ENCODE measurements at regions not wholly inside any gene's neighbourhood (a gene's known extent, or its start where the extent isn't known, plus 50 kb on each side); places are given as distances from the start of the nearest gene placed in this dataset.
"Not testable (repeated sequence)": the region's sequence is repeated elsewhere in the genome, so short reads cannot be mapped to it uniquely, and the experiment has no call there.

DNA sequence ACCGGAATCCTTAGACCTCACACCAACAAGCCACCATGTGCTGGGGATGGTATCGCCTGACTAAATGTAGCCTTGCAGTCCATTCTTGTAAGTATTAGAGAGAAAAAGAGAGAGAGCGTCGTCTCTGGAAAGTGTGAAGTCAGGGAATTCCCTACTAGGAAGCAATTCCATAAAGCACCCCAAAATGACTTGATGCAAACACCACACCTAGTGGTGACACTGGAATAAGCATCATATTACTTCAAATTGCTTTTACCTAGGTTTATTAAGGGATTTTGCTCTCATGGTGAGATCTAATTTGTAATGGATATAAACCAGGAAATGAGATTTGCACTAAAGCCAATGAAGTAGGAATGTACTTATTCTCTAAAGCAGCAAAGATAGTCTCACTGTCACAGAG lies 111.4 kb upstream of the METTL9 start:
- H3K4me1 Mint-ChIP-seq (ENCODE audit: low read depth); H3K4me3 Mint-ChIP-seq; H3K36me3 Mint-ChIP-seq; H3K9me3 Mint-ChIP-seq (ENCODE audit: low read depth); H3K27ac Mint-ChIP-seq; H3K27me3 Mint-ChIP-seq: not testable (repeated sequence)

DNA sequence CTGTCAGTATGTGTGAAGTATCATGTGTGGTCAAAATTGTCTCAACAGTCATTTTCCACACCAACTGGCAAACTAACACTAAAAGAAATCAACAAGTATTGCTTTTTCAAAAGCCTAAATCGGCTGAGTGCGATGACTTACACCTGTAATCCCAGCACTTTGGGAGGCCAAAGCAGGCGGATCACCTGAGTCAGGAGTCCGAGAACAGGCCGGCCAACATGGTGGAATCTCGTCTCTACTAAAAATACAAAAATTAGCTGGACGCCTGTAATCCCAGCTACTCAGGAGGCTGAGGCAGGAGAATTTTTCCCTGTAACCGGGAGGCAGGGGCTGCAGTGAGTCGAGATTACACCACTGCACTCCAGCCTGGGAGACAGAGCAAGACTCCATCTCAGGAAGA lies 100.3 kb upstream of the METTL9 start:
- H3K4me1 Mint-ChIP-seq (ENCODE audit: low read depth); H3K9me3 Mint-ChIP-seq (ENCODE audit: low read depth); H3K4me3 Mint-ChIP-seq; H3K27ac Mint-ChIP-seq; H3K36me3 Mint-ChIP-seq; H3K27me3 Mint-ChIP-seq: not testable (repeated sequence)

DNA sequence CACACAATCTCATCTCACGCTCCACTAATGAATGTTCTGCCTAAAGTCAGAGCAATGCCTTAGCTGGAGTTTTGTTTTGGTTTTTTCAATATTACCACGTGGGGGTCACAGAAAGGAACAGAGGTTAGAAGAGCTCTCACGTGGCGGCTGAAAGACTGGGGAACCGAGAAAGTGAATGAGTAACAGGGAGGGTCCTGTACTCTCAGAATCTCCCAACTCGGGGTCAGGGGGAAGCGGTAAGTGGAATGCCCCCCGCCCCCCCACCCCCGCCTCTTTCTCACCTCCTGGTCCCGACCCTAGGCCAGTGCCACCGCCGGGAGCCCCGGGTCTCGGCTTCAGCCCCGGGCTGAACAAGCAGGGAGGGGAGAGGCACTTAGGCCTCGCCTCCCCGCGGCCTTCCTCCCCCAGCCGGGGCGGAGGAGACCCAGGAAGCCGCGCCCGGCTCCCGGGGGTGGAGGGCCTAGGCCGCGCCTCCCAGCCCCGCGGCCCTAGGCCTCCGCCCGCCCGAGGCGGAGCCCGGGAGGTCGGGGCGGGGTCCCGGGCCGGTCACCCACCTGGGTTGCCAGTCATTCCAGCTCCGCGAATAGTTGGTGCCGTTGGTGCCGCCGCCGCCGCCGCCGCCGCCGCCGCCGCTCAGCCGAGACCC lies 98.0 kb upstream of the METTL9 start:
- H3K4me1 Mint-ChIP-seq (ENCODE audit: low read depth) = peaks cover 12% of the 10 kb centered on the region
- H3K4me3 Mint-ChIP-seq = peak overlapping the region; percentile 87
- not testable (repeated sequence) for H3K36me3 Mint-ChIP-seq; H3K9me3 Mint-ChIP-seq (ENCODE audit: low read depth); H3K27me3 Mint-ChIP-seq
- peak overlapping the region; percentile 70 for H3K27ac Mint-ChIP-seq

DNA sequence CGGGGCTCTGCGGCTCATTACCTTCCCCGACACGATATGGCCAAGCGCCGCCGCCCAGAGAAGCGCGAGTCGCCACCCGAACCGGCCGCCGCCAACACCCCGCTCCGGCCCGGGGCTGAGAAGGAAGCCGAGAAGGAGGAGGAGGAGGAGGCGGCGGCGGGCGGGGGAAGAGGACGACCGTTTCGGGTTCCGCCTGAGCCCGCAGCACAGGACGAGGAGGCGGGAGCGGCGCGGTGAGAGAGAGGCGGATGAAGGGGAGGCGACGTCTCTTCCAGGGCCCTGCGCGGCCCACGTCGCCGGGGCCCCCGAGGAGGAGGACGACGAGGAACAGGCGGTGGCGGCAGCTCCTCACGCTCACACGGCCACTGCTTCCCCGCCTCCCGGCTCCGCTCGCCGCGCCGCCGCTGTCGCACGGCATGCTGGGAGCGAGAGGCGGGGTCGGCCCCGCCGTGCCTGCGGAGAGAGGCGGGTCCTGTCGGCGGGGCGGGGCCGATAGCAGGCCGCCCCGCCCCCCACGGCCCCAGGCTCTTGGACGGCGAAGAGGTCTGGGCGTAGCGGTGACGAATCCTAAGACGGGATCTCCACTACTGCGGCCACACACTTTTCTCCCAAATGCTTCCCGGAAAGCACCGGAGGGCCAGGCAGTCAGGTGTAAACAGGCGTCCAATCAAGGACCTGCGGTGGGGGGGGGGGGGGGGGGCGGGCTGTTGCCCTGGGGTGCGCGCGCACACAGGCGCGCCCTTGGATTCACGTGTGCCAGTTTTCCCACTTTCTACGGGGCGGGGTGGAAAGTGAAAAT lies 97.3 kb upstream of the METTL9 start:
- no peaks in the 10 kb centered on the region for H3K27me3 Mint-ChIP-seq
- peaks cover 19% of the 10 kb centered on the region for H3K4me1 Mint-ChIP-seq (ENCODE audit: low read depth)
- no peaks in the 10 kb centered on the region for H3K9me3 Mint-ChIP-seq (ENCODE audit: low read depth)
- no peaks in the 10 kb centered on the region for H3K36me3 Mint-ChIP-seq
- peak overlapping the region; percentile 54 for H3K27ac Mint-ChIP-seq
- H3K4me3 Mint-ChIP-seq = peak overlapping the region; percentile 78

DNA sequence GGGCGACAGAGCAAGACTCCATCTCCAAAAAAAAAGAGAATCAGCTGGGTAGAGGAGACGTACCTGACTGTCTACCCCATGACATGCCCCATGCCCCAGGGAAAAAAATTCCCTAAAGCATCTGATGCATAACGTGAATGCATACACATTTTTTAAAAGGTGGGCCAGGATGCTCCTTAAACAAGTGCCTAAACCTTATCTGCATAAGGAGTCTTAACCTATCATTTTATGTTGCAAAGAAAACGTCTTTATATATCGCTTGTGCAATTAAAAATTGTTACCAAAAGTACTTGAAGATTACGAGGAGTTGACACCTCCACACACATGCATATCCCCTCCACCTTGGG lies 95.8 kb upstream of the METTL9 start:
- Mint-ChIP-seq H3K4me3 (peak overlapping the region; percentile 30), H3K27ac (peak overlapping the region; percentile 77), H3K4me1 (ENCODE audit: low read depth) (peaks cover 31% of the 10 kb centered on the region)
- not testable (repeated sequence) for H3K36me3 Mint-ChIP-seq; H3K9me3 Mint-ChIP-seq (ENCODE audit: low read depth); H3K27me3 Mint-ChIP-seq

DNA sequence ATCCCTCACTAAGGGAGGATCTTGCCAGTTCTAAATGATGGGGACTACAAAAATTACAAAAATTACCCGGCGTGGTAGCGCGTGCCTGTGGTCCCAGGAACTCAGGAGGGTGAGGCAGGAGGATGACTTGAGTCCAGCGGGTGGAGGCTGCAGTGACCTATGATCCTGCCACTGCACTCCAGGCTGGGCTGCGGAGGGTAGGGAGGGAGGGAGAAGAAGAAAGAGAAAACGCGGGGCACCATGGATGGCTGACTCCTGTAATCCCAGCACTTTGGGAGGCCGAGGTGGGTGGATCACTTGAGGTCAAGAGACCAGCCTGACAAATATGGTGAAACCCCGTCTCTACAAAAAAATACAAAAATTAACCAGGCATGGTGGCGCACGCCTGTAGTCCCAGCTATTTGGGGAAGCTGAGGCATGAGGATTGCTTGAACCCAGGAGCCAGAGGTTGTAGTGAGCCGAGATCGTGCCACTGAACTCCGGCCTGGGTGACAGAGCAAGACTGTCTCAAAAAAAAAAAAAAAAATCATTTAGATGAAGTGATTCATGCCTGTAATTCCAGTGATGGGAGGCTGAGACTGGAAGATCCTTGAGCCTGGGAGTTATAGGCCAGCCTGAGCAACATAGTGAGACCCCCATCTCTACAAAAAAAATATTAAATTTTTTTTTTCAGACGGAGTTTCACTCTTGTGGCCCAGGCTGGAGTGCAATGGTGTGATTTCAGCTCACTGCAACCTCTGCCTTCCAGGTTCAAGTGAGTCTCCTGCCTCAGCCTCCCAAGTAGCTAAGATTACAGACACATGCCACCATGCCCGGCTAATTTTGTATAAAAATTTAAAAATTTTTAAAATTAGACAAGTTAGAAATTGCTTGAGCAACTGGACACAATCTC lies 95.2 kb upstream of the METTL9 start:
- peak overlapping the region; percentile 30 for H3K4me3 Mint-ChIP-seq
- H3K4me1 Mint-ChIP-seq (ENCODE audit: low read depth) = peaks cover 37% of the 10 kb centered on the region
- not testable (repeated sequence) for H3K36me3 Mint-ChIP-seq; H3K27me3 Mint-ChIP-seq; H3K9me3 Mint-ChIP-seq (ENCODE audit: low read depth)
- peak overlapping the region; percentile 77 for H3K27ac Mint-ChIP-seq

DNA sequence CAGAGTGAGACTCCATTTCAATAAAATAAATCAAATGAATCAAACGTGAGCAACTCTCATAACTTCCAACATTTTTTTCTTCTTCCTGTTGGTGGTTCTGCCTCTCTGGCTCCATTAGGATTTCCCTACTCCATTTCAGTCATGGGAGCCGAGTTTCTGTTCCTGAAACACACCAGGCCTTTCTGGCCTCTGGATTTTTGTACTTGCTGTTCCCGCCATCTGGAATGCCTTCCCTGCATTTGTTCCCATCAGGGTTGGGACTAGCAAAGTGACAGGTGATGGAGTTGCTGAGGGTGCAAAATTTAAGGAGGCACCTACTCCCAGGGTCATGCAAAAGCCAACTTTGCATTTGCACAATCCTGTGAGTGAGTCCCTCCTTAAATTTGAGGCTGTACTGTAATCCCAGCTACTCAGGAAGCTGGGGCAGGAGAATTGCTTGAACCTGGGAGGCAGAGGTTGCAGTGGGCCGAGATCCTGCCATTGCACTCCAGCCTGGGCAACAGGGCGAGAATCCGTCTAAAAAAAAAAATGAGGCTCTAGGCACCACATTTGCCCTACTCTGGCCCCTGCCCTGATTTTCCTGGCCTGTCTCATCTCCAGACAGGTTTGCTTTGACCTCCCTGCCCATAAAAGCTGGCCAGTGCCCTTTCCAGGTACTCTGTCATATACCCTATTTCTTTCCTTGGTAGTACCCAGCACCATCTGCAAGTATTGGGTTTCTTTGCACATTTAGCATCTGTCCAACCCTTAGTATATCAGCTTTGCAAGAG lies 93.4 kb upstream of the METTL9 start:
- H3K27me3 Mint-ChIP-seq; H3K9me3 Mint-ChIP-seq (ENCODE audit: low read depth); H3K36me3 Mint-ChIP-seq: not testable (repeated sequence)
- H3K4me1 Mint-ChIP-seq (ENCODE audit: low read depth) = peaks cover 47% of the 10 kb centered on the region
- peak overlapping the region; percentile 85 for H3K4me3 Mint-ChIP-seq
- H3K27ac Mint-ChIP-seq = peak overlapping the region; percentile 90

DNA sequence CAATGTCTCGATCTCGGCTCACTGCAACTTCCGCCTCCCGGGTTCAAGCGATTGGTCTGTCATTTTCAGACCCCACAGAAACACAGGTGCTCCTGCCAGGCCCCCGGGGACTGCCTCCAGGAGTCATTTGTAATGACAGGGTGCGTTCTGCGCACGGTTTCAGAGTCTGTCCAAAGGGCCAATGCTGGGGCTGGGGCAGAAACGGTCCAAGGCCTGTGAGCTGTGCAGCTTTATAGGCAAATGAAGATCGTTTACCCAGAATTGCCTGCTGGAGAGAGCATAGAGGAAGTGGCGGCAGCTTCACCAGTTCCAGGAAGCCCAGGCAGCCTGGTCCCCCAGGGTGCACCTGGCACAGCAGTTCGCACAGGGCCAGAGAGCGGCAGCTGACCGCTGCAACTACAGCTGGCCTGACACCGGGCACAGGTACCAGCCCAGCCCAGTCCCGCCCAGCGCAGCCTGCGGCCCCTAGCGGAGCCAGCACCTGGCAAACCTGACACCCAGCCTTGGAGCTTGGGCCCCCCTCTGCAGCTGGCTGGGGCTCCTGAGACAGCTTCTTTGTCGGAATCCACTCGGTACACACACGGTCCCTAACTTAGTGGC lies 92.4 kb upstream of the METTL9 start:
- peak overlapping the region; percentile 91 for H3K27ac Mint-ChIP-seq
- not testable (repeated sequence) for H3K27me3 Mint-ChIP-seq; H3K36me3 Mint-ChIP-seq; H3K9me3 Mint-ChIP-seq (ENCODE audit: low read depth)
- H3K4me1 Mint-ChIP-seq (ENCODE audit: low read depth) = peaks cover 55% of the 10 kb centered on the region
- H3K4me3 Mint-ChIP-seq = peak overlapping the region; percentile 85

DNA sequence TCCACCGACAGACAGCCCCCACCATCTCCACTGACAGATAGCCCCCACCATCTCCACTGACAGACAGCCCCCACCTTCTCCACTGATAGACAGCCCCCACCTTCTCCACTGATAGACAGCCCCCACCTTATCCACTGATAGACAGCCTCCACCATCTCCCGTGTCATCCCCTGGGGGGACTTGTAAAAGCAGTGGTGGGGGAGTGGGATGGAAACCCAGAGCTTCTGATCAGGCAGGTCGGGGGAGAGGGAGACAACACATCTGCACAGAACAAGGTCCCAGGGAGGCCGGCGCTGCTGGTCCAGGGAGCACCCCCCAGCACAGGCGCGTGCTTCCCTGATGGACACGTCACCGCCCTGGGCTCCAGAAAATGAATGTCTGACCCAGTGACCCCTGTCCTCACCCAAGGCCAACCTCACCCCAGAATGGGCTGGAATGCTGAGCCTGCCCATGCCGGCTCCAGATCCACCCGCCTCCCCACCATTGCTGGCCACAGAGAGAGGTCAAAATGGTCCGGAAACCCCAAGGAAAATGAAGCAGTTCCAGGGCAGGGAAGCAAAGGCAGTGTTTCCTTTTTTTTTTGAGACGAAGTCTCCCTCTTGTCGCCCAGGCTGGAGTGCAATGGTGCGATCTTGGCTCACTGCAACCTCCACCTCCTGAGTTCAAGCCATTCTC lies 91.6 kb upstream of the METTL9 start:
- Mint-ChIP-seq H3K4me3 (peak overlapping the region; percentile 85), H3K4me1 (ENCODE audit: low read depth) (peaks cover 59% of the 10 kb centered on the region), H3K27ac (peak overlapping the region; percentile 91)
- not testable (repeated sequence) for H3K9me3 Mint-ChIP-seq (ENCODE audit: low read depth); H3K27me3 Mint-ChIP-seq; H3K36me3 Mint-ChIP-seq

DNA sequence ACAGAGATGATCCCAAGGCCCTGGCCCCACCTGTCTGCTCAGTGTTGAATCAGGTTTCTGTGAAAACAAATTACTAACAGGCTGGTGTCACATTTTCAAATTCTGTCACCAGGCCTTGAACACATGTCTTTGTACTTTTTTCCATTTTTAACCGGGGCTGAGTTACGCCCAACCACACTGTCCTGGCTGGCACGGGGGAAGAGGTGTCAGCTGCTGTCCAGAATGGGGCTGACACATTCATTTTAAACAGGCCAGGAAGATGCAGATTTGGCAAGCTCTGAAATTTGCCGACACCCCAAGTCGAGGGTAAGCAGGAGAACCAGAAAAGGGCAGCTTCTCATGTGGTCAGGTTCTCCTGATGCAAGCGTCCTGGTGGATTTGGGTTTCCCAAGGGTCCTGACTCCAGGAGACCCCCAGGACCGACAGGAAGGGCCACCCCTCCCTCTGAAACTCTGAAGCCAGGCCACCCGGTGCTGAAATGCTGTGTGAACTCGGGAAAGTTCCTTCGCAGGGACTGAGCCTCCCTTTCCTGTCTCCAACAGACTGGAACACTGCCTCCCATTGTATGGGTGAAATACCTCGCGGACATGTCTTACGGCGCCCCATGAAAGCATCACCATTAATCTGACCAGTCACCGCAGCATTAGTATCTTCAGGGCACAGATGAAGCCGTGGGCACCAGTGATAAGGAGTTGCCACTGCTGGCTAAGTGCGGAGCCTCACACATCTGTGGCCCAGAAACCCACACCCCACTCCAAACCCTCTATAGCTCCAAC lies 90.5 kb upstream of the METTL9 start:
- H3K27ac Mint-ChIP-seq = peak overlapping the region; percentile 91
- not testable (repeated sequence) for H3K36me3 Mint-ChIP-seq; H3K9me3 Mint-ChIP-seq (ENCODE audit: low read depth); H3K27me3 Mint-ChIP-seq
- H3K4me1 Mint-ChIP-seq (ENCODE audit: low read depth) = peaks cover 56% of the 10 kb centered on the region
- H3K4me3 Mint-ChIP-seq = peak overlapping the region; percentile 85

DNA sequence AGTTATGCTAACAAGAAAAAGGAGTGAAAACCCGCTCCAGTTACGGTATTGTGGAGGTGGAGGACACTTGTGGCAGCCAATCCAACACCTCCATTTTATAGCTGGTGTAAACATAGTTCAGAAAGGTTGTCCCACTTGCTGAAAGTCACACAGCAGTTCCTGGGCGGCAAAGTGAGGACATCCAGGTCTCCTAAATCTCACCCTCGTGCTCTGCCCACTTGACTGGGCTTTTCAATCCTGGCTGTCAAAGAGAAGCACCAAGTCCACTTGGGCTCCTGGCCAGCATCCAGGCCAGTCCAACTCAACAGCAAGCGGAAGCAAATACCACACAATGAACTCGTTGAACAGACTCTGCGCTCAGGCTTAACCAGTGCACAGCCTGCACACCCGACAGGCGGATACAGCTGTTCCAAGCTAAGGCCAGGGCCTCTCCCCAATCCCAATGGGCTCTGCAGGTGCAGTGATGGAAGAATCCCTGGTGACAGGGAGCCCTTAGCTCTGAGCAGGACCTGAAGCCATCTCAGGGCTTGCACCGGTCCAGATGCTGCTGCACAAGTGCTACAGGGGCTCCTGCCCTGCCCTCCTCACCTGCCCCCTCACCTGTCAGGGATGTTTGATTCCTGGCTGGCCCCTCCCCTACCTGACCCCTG lies 89.8 kb upstream of the METTL9 start:
- Mint-ChIP-seq H3K27ac (peak overlapping the region; percentile 91), H3K4me1 (ENCODE audit: low read depth) (peaks cover 63% of the 10 kb centered on the region), H3K4me3 (peak overlapping the region; percentile 85)
- not testable (repeated sequence) for H3K36me3 Mint-ChIP-seq; H3K27me3 Mint-ChIP-seq; H3K9me3 Mint-ChIP-seq (ENCODE audit: low read depth)

DNA sequence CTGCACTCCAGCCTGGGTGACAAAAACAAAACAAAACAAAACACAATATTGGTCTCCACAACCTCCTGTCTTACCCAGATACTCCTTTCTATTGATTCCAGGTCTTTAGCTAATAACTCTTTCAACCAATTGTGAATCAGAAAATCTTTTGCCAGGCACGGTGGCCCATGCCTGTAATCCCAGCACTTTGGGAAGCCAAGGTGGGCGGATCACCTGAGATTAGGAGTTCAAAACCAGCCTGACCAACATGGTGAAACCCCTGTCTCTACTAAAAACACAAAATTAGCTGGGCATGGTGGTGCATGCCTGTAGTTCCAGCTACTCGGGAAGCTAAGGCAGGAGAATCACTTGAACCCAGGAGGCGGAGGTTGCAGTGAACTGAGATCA lies 88.5 kb upstream of the METTL9 start:
- Mint-ChIP-seq H3K4me1 (ENCODE audit: low read depth) (peaks cover 72% of the 10 kb centered on the region), H3K4me3 (peak overlapping the region; percentile 24), H3K27ac (peak overlapping the region; percentile 84)
- H3K27me3 Mint-ChIP-seq; H3K36me3 Mint-ChIP-seq; H3K9me3 Mint-ChIP-seq (ENCODE audit: low read depth): not testable (repeated sequence)

Data from activated naive CD8-positive, alpha-beta T cell (primary cell).